H9 (cell line): ENCODE measurements at regions not wholly inside any gene's neighbourhood (a gene's known extent, or its start where the extent isn't known, plus 50 kb on each side); places are given as distances from the start of the nearest gene placed in this dataset.

Experiments
- DNase-seq: peaks from one replicate; pipeline ENCODE4 v3.0.0-alpha.2; 2017
- H2AFZ ChIP-seq: one replicate; pipeline ENCODE4 v1.6.1; 2013; ENCODE audit warnings: mild to moderate bottlenecking, low read length, control low read depth, moderate library complexity
- H2AK5ac ChIP-seq: 2 replicates; pipeline ENCODE4 v1.6.1; 2013; ENCODE audit warnings: low read length, control low read depth, mixed read lengths; ENCODE audit not compliant: insufficient read length
- H2BK120ac ChIP-seq: one replicate; pipeline ENCODE4 v1.6.1; 2013; ENCODE audit warnings: low read depth, mild to moderate bottlenecking, low read length, control low read depth, inconsistent platforms; ENCODE audit not compliant: poor library complexity, severe bottlenecking
- H2BK12ac ChIP-seq: 2 replicates; pipeline ENCODE4 v1.6.1; 2013; ENCODE audit warnings: low read length, control low read depth, mixed read lengths, low read depth; ENCODE audit not compliant: insufficient read length
- H2BK15ac ChIP-seq: 2 replicates; pipeline ENCODE4 v1.6.1; 2013; ENCODE audit warnings: low read depth, low read length, control low read depth
- H2BK20ac ChIP-seq: one replicate; pipeline ENCODE4 v1.6.1; 2013; ENCODE audit warnings: low read depth, mild to moderate bottlenecking, low read length, control low read depth, inconsistent platforms; ENCODE audit not compliant: poor library complexity, severe bottlenecking
- H2BK5ac ChIP-seq: 2 replicates; pipeline ENCODE4 v1.6.1; 2013; ENCODE audit warnings: low read length, control low read depth, mixed read lengths; ENCODE audit not compliant: insufficient read length
- H3K14ac ChIP-seq: 2 replicates; pipeline ENCODE4 v1.6.1; 2013; ENCODE audit warnings: low read length, control low read depth; ENCODE audit not compliant: insufficient read depth
- H3K18ac ChIP-seq: 2 replicates; pipeline ENCODE4 v1.6.1; 2013; ENCODE audit warnings: low read depth, mild to moderate bottlenecking, mixed read lengths, low read length, control low read depth; ENCODE audit not compliant: insufficient read length
- H3K23ac ChIP-seq: 2 replicates; pipeline ENCODE4 v1.6.1; 2013; ENCODE audit warnings: low read length, control low read depth, mixed read lengths, low read depth; ENCODE audit not compliant: insufficient read length
- H3K23me2 ChIP-seq: 2 replicates; pipeline ENCODE4 v1.6.1; 2013; ENCODE audit warnings: low read depth, mild to moderate bottlenecking, mixed read lengths, low read length, control low read depth; ENCODE audit not compliant: insufficient read length, poor library complexity, severe bottlenecking
- H3K27ac ChIP-seq: 2 replicates; pipeline ENCODE4 v1.5.1; 2013; ENCODE audit warnings: low read length, control low read depth, mixed read lengths, low read depth; ENCODE audit not compliant: insufficient read length
- H3K27me3 ChIP-seq: 2 replicates; pipeline ENCODE4 v1.6.1; 2013; ENCODE audit warnings: low read length, control low read depth, inconsistent platforms; ENCODE audit not compliant: insufficient read depth
- H3K4ac ChIP-seq: 2 replicates; pipeline ENCODE4 v1.6.1; 2013; ENCODE audit warnings: low read depth, mild to moderate bottlenecking, control low read depth, inconsistent platforms, low read length, moderate library complexity
- H3K4me1 ChIP-seq: 2 replicates; pipeline ENCODE4 v1.6.1; 2013; ENCODE audit warnings: low read length, control low read depth, inconsistent platforms; ENCODE audit not compliant: insufficient read depth
- H3K4me2 ChIP-seq: 2 replicates; pipeline ENCODE4 v1.6.1; 2013; ENCODE audit warnings: low read length, control low read depth, mixed read lengths; ENCODE audit not compliant: insufficient read length, insufficient read depth
- H3K56ac ChIP-seq: 2 replicates; pipeline ENCODE4 v1.6.1; 2013; ENCODE audit warnings: low read depth, mild to moderate bottlenecking, mixed read lengths, low read length, control low read depth; ENCODE audit not compliant: insufficient read length
- H3K79me1 ChIP-seq: 2 replicates; pipeline ENCODE4 v1.6.1; 2013; ENCODE audit warnings: low read depth, mild to moderate bottlenecking, moderate library complexity, low read length, control low read depth, inconsistent platforms; ENCODE audit not compliant: insufficient read depth, poor library complexity, severe bottlenecking
- H3K79me2 ChIP-seq: 2 replicates; pipeline ENCODE4 v1.6.1; 2013; ENCODE audit warnings: low read length, control low read depth, inconsistent platforms; ENCODE audit not compliant: insufficient read depth
- H3K9ac ChIP-seq: 2 replicates; pipeline ENCODE4 v1.6.1; 2013; ENCODE audit warnings: low read length, control low read depth, mixed read lengths; ENCODE audit not compliant: insufficient read length; ENCODE audit errors: extremely low read depth
- H3K9me3 ChIP-seq: one replicate; pipeline ENCODE4 v1.6.1; 2013; ENCODE audit warnings: low read depth, low read length, inconsistent platforms; ENCODE audit not compliant: control insufficient read depth
- H3T11ph ChIP-seq: one replicate; pipeline ENCODE4 v1.6.1; 2013; ENCODE audit warnings: mild to moderate bottlenecking, low read length, control low read depth, inconsistent platforms
- H4K20me1 ChIP-seq: one replicate; pipeline ENCODE4 v1.6.1; 2013; ENCODE audit not compliant: control insufficient read depth, insufficient read length, insufficient read depth
- H4K5ac ChIP-seq: 2 replicates; pipeline ENCODE4 v1.6.1; 2013; ENCODE audit warnings: low read depth, mild to moderate bottlenecking, mixed read lengths, low read length, control low read depth; ENCODE audit not compliant: insufficient read length
- H4K8ac ChIP-seq: replicated peaks from 2 replicates; pipeline ENCODE4 v1.6.1; 2013; ENCODE audit warnings: low read length, control low read depth, mixed read lengths, low read depth; ENCODE audit not compliant: insufficient read length
- H4K91ac ChIP-seq: 2 replicates; pipeline ENCODE4 v1.6.1; 2013; ENCODE audit warnings: low read depth, mild to moderate bottlenecking, moderate library complexity, mixed read lengths, low read length, control low read depth; ENCODE audit not compliant: insufficient read length
- H3K27ac Mint-ChIP-seq, 3 experiments: 2 replicates in 2 of 3; 3 replicates in 1 of 3; pipeline ENCODE4 v1.8.0; 2020 to 2021; ENCODE audit warnings: mixed read lengths in 3 of 3, mild to moderate bottlenecking in 1 of 3, moderate library complexity in 1 of 3
- H3K27me3 Mint-ChIP-seq: 2 replicates; pipeline ENCODE4 v1.8.0; 2021; ENCODE audit warnings: low read depth, mild to moderate bottlenecking, moderate library complexity, mixed read lengths
- H3K36me3 Mint-ChIP-seq, 3 experiments: 2 replicates in 2 of 3; 3 replicates in 1 of 3; pipeline ENCODE4 v1.8.0; 2020 to 2021; ENCODE audit warnings: low read depth in 3 of 3, mixed read lengths in 3 of 3; ENCODE audit not compliant: insufficient read depth in 1 of 3
- H3K4me1 Mint-ChIP-seq, 2 experiments: 2 replicates each; pipeline ENCODE4 v1.8.0; 2020; ENCODE audit warnings: mixed read lengths in 2 of 2
- H3K4me3 Mint-ChIP-seq, 2 experiments: 2 replicates in 1 of 2; 3 replicates in 1 of 2; pipeline ENCODE4 v1.8.0; 2020 to 2021; ENCODE audit warnings: mild to moderate bottlenecking in 2 of 2, mixed read lengths in 2 of 2, moderate library complexity in 1 of 2
- H3K9me3 Mint-ChIP-seq, 2 experiments: 2 replicates in 1 of 2; 3 replicates in 1 of 2; pipeline ENCODE4 v1.8.0; 2020; ENCODE audit warnings: mild to moderate bottlenecking in 2 of 2, mixed read lengths in 2 of 2, moderate library complexity in 1 of 2
- WGBS: extraction: QIAGEN DNeasy Blood & Tissue Kit; methylation state at CpG from one replicate; pipeline ENCODE4 v1.1.7; 2013; ENCODE audit warnings: missing lambda C conversion rate, low lambda C conversion rate, mixed read lengths; ENCODE audit not compliant: insufficient read length; ENCODE audit errors: extremely low coverage; 5-methylcytosine and 5-hydroxymethylcytosine counted together
- TF ChIP-seq, protein P1 (sequence below): fragments of 200-600 bp; sonication (generic); conservative IDR thresholded peaks from 3 replicates; pipeline ENCODE4 v1.8.0; 2021; ENCODE audit warnings: antibody characterized with exemption, mild to moderate bottlenecking

- H2BK12ac ChIP-seq = no peak overlapping the region
- H3K9me3 ChIP-seq = no peaks in the 10 kb centered on the region
- H3K36me3 Mint-ChIP-seq = no peaks in the 10 kb centered on the region
- TF ChIP-seq, protein P1, sequence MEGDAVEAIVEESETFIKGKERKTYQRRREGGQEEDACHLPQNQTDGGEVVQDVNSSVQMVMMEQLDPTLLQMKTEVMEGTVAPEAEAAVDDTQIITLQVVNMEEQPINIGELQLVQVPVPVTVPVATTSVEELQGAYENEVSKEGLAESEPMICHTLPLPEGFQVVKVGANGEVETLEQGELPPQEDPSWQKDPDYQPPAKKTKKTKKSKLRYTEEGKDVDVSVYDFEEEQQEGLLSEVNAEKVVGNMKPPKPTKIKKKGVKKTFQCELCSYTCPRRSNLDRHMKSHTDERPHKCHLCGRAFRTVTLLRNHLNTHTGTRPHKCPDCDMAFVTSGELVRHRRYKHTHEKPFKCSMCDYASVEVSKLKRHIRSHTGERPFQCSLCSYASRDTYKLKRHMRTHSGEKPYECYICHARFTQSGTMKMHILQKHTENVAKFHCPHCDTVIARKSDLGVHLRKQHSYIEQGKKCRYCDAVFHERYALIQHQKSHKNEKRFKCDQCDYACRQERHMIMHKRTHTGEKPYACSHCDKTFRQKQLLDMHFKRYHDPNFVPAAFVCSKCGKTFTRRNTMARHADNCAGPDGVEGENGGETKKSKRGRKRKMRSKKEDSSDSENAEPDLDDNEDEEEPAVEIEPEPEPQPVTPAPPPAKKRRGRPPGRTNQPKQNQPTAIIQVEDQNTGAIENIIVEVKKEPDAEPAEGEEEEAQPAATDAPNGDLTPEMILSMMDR = peak; percentile 68
- no peaks in the 10 kb centered on the region for H3K4me1 Mint-ChIP-seq
- DNase-seq = no peak
- no peak overlapping the region for H3K18ac ChIP-seq
- WGBS = no CpG with 5 or more reads among the region's 1 CpG
- no peak overlapping the region for H3K9ac ChIP-seq
- H2BK20ac ChIP-seq = no peak overlapping the region
- H3K79me2 ChIP-seq = no peaks in the 10 kb centered on the region
- no peaks in the 10 kb centered on the region for H3K4me1 ChIP-seq
- no peak overlapping the region for H4K8ac ChIP-seq
- H3K27me3 ChIP-seq = no peaks in the 10 kb centered on the region
- H3K79me1 ChIP-seq = no peaks in the 10 kb centered on the region
- no peak overlapping the region for H2BK5ac ChIP-seq
- H4K5ac ChIP-seq = no peak overlapping the region
- H3K27me3 Mint-ChIP-seq = no peaks in the 10 kb centered on the region
- H3K23me2 ChIP-seq = no peaks in the 10 kb centered on the region
- H3K4ac ChIP-seq = no peak overlapping the region
- H2AK5ac ChIP-seq = no peak overlapping the region
- no peak overlapping the region for H2BK120ac ChIP-seq
- H3K23ac ChIP-seq = no peak overlapping the region
- H3K27ac ChIP-seq = no peak overlapping the region
- H3K4me3 Mint-ChIP-seq = no peak overlapping the region
- no peak overlapping the region for H4K91ac ChIP-seq
- H3T11ph ChIP-seq = no peak overlapping the region
- H4K20me1 ChIP-seq = no peaks in the 10 kb centered on the region
- H3K56ac ChIP-seq = no peak overlapping the region
- H2BK15ac ChIP-seq = no peak overlapping the region
- no peak overlapping the region for H3K27ac Mint-ChIP-seq
- H3K4me2 ChIP-seq = no peak overlapping the region
- no peak overlapping the region for H2AFZ ChIP-seq
- no peak overlapping the region for H3K14ac ChIP-seq
- no peaks in the 10 kb centered on the region for H3K9me3 Mint-ChIP-seq
These were observed 543.4 kb downstream of the GBE1 start for GRCh38 chr3:81218023-81218422.
